Pancreas (tissue), 10 donors: ENCODE measurements at regions not wholly inside any gene's neighbourhood (a gene's known extent, or its start where the extent isn't known, plus 50 kb on each side); places are given as distances from the start of the nearest gene placed in this dataset.

ENCODE experiments used
- ATAC-seq, 4 donors: fragments of 200-7000 bp; cut with Tn5 transposase; one replicate each; pipeline versions ENCODE4 v1.8.0 to v1.9.1; 2020; ENCODE audit warnings: mild to moderate bottlenecking in 4 of 4, moderate library complexity in 4 of 4
- DNase-seq, 6 donors: peaks; one replicate each; pipeline ENCODE4 v3.0.0-alpha.2; 2020
- FAIRE-seq: peaks from 2 replicates; lab custom pipeline; 2012; peaks lifted over from hg19 to GRCh38; lab: Jason Lieb, UNC
- H3K27ac ChIP-seq, 4 donors: fragments of 200-600 bp; sonication (generic); 1 replicate in 3 of 4; 2 replicates in 1 of 4; pipeline versions ENCODE4 v1.5.0 to v1.8.0; 2020
- H3K27me3 ChIP-seq, 4 donors: fragments of 200-600 bp; one replicate each; pipeline ENCODE4 v1.8.0; 2021
- H3K36me3 ChIP-seq, 3 donors: fragments of 200-600 bp; sonication (generic) in 1 of 3; one replicate each; pipeline versions ENCODE4 v1.5.0 to v1.8.0; 2020 to 2021
- H3K4me1 ChIP-seq, 3 donors: fragments of 200-600 bp; one replicate each; pipeline ENCODE4 v1.8.0; 2021
- H3K4me3 ChIP-seq, 4 donors: fragments of 200-600 bp; sonication (generic) in 2 of 4; one replicate each; pipeline versions ENCODE4 v1.5.0 to v1.8.0; 2020 to 2021
- H3K9me3 ChIP-seq, 4 donors: fragments of 200-600 bp; one replicate each; pipeline ENCODE4 v1.8.0; 2021
- CTCF ChIP-seq, 4 donors: fragments of 200-600 bp; sonication (generic) in 3 of 4; IDR thresholded peaks; one replicate each; pipeline versions ENCODE4 v1.5.0 to v1.8.0; 2021; ENCODE audit warnings: antibody characterized with exemption in 4 of 4
- WGBS, 2 donors: extraction: QIAGEN DNeasy Blood & Tissue Kit; methylation state at CpG; one replicate each; pipeline ENCODE4 v1.1.7; 2013; 5-methylcytosine and 5-hydroxymethylcytosine counted together
- intact Hi-C, 3 donors: fragments of 100-400 bp; cut with DNase I; formaldehyde crosslinking; loops; one replicate each; pipeline versions ENCODE4 v1.11.1 to v1.14.2; 2022
- donor health status: healthy with polysubstance abuse.
- donor health status: DM: no; HTN: no; CAD: no; lungs with moderate emphysema.
- donor health status: DM: no; HTN: no; CAD: no.
- donor health status: control.
- donor health status: control.
- donor health status: Bipolar disorder and iron deficiency.
- donor health status: DM: yes; HTN: yes; CAD: no.
- donor health status: DM: no; HTN: no; CAD: no.
- donor health status: DM: no; HTN: no; CAD: no.
- donor health status: DM: yes; HTN: yes; CAD: no.

- H3K27ac ChIP-seq, result peak overlapping the region in 3 of 4 donors; percentile 44 to 69 (median 54)
- peak in 1 of 4 donors; percentile 8 for TF ChIP-seq CTCF (IDR thresholded peaks at IDR 0.05)
- ATAC-seq (peak; percentile 66 to 85 (median 79)), FAIRE-seq (no peak), DNase-seq (no peak)
- H3K4me1 ChIP-seq, result peaks cover 12 to 21% (median 17%) of the 10 kb centered on the region in 3 donors
- no peaks in the 10 kb centered on the region for H3K36me3 ChIP-seq
- H3K27me3 ChIP-seq, result no peaks in the 10 kb centered on the region
- H3K4me3 ChIP-seq, result no peak overlapping the region
- no peaks in the 10 kb centered on the region for H3K9me3 ChIP-seq
- intact Hi-C loops, result no loop called here
- 25 to 28% methylated on average over 3 of the region's 3 CpGs for WGBS, 2 donors
These were observed 209.2 kb upstream of the FAM3C start for GRCh38 chr7:121605317-121605680.

GRCh38 chr7:121604627-121605316 lies 208.7 kb upstream of the FAM3C start:
- intact Hi-C loops, result no loop called here
- Histone ChIP-seq H3K9me3 (no peaks in the 10 kb centered on the region), H3K4me1 (peaks cover 12 to 18% (median 17%) of the 10 kb centered on the region in 3 donors), H3K4me3 (no peak overlapping the region), H3K27ac (peak overlapping the region in 3 of 4 donors; percentile 44 to 69 (median 54)), H3K27me3 (no peaks in the 10 kb centered on the region), H3K36me3 (no peaks in the 10 kb centered on the region)
- DNase-seq (peak in 1 of 6 donors; percentile 14), ATAC-seq (peak; percentile 68 to 74 (median 70)), FAIRE-seq (no peak)
- no peak for TF ChIP-seq CTCF (IDR thresholded peaks at IDR 0.05)
- 33 to 34% methylated on average over 2 of the region's 2 CpGs for WGBS, 2 donors

GRCh38 chr7:121603886-121604285 lies 207.8 kb upstream of the FAM3C start:
- Histone ChIP-seq H3K4me1 (peaks cover 12 to 18% (median 17%) of the 10 kb centered on the region in 3 donors), H3K4me3 (no peak overlapping the region), H3K9me3 (no peaks in the 10 kb centered on the region), H3K27me3 (no peaks in the 10 kb centered on the region), H3K36me3 (no peaks in the 10 kb centered on the region), H3K27ac (peak overlapping the region in 2 of 4 donors; percentile 44 to 69)
- WGBS, 2 donors, result 14 to 20% methylated on average over 2 of the region's 2 CpGs
- TF ChIP-seq CTCF (IDR thresholded peaks at IDR 0.05), result no peak
- DNase-seq, result no peak
- ATAC-seq, result peak; percentile 36 to 61 (median 54)
- no peak for FAIRE-seq
- intact Hi-C loops, result no loop called here

GRCh38 chr7:121599887-121600286 lies 203.8 kb upstream of the FAM3C start:
- H3K4me1 ChIP-seq, result peaks cover 5 to 9% (median 9%) of the 10 kb centered on the region in 3 donors
- no peaks in the 10 kb centered on the region for H3K27me3 ChIP-seq
- TF ChIP-seq CTCF (IDR thresholded peaks at IDR 0.05), result no peak
- ATAC-seq (no peak), DNase-seq (no peak), FAIRE-seq (no peak)
- no peak overlapping the region for H3K27ac ChIP-seq
- H3K4me3 ChIP-seq, result no peak overlapping the region
- no peaks in the 10 kb centered on the region for H3K9me3 ChIP-seq
- 92 to 98% methylated on average over 1 of the region's 1 CpG for WGBS, 2 donors
- H3K36me3 ChIP-seq, result no peaks in the 10 kb centered on the region
- intact Hi-C loops, result no loop called here
